HG03342 (cell line): ENCODE measurements at regions not wholly inside any gene's neighbourhood (a gene's known extent, or its start where the extent isn't known, plus 50 kb on each side); places are given as distances from the start of the nearest gene placed in this dataset.
"Not testable (repeated sequence)": the region's sequence is repeated elsewhere in the genome, so short reads cannot be mapped to it uniquely, and the experiment has no call there.

Experiments
- ATAC-seq: cut with Tn5 transposase; IDR thresholded peaks from one replicate; pipeline ENCODE4 v1.9.1; 2021; ENCODE audit warnings: mild to moderate bottlenecking, moderate library complexity; ENCODE audit not compliant: unreplicated experiment

DNA sequence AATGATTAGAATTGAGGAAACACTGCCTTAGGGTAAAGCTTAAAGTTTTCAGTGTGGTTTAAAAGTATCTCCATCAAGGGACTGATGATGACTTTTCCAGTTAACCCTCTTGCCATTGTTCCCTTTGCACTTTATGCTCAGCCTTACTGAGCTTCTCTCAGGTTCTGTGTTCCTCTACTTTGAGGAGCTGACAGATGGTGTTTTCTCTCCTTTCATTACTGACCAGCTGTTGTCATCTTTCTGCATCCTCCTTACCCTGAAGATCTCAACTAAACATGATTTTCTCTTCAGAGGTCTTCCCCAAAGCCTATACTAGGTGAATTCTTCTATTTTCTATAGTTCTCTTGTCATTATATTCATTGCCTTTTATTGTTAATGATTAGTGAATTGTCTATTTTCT lies 475.6 kb upstream of the SYNCRIP start:
- no peak for ATAC-seq

DNA sequence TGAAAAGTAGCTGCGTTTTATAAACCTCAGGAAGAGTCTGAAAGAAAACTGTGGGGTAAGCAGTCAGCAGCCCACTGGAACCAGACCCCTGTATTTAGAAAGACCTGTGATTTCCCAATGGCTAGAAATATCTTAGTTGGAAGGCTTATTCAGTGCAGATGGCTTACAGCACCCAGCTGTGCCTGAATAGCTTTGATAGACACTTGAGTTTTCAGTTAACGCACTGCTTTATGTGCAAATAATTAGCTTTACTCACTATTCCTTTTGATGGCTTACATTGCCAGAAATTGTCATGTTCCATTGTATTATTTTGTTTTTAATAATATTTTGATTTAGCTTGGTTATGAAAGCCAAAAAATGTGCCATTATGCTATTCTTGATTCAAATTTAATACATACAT lies 465.3 kb upstream of the SYNCRIP start:
- no peak for ATAC-seq

DNA sequence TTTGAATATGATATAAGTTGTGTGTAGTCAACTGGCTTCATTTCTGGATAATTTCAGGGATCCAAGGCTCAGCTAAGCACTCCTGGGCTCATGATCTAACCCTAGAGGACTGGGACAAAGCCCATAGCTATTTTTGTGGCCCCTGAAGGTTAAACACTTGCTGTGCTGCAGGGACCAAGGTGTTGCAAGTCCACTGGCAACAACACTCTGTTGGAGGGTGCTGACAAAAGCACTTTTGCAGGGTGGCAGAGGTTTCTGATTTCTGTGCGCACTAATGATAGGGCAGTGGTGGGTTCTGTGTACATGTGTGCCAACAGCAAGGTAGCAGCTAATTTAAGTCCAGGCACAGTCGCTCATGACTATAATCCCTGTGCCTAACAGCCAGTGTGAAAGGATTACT lies 445.3 kb upstream of the SYNCRIP start:
- no peak for ATAC-seq

DNA sequence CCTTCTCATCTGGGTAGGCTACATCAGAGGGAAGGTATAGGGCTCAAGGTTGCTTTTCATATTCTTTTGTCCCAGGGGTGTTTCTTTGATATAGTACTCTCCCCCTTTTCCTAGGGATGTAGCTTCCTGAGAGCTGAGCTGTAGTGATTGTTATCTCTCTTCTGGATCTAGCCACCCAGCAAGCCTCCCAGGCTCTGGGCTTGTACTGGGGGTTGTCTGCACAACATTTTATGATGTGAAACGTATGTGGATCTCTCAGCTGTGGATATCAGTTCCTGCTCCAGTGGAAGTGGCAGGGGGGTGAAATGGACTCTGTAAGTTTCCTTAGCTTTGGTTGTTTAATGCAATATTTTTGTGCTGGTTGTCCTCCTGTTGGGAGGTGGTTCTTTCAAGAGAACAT lies 437.3 kb upstream of the SYNCRIP start:
- no peak for ATAC-seq

DNA sequence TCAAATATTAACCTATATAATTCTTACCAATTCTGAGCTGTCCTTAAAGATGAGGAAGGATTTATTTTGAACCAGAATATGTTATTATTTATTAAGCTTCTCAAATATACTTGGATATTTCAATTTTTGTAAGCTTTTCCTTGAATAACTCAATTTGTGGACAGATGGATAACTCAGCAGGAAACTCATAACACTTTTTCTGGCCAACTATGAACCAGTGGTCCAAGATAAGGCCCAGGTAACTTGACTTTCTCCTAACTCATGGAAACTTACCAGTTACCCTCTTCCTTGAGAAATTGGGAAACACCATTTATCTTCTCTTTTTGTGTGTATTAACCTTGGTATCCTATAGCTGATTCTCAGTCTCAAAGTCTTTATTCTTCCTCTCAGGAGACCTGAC lies 427.5 kb upstream of the SYNCRIP start:
- ATAC-seq, result no peak

DNA sequence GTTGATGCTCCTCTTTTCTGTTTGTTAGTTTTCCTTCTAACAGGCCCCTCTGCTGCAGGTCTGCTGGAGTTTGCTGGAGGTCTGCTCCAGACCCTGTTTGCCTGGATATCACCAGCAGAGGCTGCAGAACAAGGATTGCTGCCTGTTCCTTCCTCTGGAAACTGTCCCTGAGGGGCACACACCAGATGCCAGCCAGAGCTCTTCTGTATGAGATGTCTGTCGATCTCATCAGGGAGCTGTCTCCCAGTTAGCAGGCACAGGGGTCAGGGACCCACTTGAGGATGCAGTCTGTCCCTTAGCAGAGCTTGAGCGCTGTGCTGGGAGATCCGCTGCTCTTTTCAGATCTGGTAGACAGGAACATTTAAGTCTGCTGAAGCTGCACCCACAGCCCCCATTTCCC lies 422.3 kb upstream of the SYNCRIP start:
- not testable (repeated sequence) for ATAC-seq

DNA sequence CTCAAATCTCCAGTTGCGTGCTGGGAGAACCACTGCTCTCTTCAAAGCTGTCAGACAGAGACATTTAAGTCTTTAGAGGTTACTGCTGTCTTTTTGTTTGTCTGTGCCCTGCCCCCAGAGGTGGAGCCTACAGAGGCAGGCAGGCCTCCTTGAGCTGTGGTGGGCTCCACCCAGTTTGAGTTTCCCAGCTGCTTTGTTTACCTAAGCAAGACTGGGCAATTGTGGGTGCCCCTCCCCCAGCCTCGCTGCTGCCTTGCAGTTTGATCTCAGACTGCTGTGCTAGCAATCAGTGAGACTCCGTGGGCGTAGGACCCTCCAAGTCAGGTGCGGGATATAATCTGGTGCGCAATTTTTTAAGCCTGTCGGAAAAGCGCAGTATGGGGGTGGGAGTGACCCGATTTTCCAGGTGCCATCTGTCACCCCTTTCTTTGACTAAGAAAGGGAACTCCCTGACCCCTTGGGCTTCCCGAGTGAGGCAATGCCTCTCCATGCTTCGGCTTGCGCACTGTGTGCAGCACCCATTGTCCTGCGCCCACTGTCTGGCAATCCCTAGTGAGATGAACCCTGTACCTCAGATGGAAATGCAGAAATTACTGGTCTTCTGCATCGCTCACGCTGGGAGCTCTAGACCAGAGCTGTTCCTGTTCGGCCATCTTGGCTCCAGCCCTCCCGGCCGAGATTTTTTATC lies 414.8 kb upstream of the SYNCRIP start:
- not testable (repeated sequence) for ATAC-seq

DNA sequence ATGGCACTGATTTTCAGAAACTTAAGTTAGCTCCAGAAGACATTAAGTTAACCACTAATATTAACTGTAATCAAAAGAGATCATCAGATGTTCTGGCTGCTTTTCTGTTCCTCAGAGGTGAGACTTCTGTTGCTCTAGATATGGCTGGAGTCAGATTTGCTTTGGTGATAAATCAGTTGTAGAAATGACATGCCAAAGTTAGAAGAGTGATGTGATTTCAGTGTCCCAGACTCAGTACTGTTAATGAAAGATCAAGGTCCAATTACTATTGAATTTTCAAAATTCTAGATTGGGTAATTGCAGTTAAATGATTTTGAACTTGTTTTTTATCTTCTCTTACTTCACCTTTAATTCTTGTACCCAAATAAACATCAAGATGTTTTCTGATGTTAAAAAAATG lies 402.4 kb upstream of the SYNCRIP start:
- ATAC-seq, result no peak

DNA sequence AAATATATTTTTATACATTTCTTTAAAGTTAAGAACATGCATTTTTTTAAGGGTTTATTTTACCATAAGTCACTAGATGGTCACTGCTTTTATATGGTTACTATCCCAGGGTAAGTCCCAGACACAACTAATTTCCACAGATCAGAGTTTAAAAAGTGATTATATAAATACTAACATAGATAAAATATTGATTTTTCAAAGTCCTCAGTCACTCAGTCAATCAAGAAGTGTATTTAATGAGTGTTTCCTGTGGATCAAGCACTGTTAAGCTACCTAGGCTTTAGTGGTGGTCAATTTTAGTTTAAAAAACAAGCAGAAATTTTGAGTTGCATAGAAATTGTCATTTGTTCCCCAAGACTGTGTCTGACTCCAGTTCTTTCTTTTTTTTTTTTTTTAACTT lies 399.5 kb upstream of the SYNCRIP start:
- no peak for ATAC-seq

DNA sequence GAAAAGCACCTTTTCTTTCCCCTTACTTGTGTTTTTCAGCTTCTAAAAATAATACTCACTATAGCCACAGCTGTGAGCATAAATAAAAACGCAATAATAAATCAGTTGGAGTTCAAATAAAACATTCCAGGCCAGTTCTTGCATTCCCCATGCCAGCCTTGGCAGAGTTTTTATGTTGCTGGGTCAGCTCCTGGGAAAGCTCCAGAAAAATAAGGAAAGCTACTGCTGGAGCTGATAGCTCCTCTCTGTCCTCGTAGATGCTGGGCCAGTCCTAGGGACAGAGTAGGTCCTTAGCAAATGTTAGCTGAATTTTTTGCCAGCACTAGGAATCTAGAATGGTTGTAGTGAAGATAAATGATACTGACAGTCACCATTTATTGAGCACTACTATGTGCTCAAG lies 389.0 kb upstream of the SYNCRIP start:
- no peak for ATAC-seq

DNA sequence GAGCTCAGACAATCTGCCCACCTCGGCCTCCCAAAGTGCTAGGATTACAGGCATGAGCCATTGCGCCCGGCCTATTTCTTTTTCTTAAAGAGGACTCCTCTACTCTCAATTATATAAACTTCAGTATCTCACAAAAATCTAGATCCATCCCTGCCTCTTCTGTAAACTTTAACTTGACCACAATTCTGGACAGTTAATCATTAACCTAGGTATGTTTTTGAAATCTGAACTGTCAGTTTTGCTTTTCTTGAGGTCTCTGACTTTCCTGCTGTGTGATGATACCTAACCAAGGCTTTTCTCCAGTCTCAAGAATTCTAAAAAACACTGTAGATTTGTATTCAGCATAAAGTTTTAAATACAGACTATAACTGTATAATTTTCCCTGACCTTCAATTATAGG lies 388.2 kb upstream of the SYNCRIP start:
- ATAC-seq, result peak; percentile 49

DNA sequence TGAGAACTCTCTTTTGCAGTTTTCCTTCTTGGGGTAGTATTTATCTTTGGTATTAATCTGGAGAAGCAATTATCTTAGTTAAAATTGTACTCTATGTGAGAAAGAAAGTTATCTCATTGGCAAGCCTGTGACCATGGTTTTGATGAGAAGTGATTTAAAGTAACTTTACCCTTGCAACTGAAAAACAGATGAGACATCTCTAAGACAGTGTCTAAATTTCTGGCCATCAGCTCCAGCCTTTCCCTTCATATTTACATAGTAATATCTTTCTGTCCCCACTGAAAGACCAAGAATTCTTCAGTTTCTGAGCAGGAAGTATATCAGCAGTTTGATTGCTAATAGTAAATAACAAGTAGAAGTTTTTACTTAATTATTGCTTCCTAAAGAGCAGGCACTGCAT lies 386.1 kb upstream of the SYNCRIP start:
- ATAC-seq, result no peak

DNA sequence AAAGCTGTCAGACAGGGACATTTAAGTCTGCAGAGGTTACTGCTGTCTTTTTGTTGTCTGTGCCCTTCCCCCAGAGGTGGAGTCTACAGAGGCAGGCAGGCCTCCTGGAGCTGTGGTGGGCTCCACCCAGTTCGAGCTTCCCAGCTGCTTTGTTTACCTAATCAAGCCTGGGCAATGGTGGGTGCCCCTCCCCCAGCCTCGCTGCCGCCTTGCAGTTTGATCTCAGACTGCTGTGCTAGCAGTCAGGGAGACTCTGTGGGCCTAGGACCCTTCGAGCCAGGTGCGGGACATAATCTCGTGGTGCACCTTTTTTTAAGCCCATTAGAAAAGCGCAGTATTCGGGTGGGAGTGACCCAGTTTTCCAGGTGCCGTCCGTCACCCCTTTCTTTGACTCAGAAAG lies 384.2 kb upstream of the SYNCRIP start:
- not testable (repeated sequence) for ATAC-seq

DNA sequence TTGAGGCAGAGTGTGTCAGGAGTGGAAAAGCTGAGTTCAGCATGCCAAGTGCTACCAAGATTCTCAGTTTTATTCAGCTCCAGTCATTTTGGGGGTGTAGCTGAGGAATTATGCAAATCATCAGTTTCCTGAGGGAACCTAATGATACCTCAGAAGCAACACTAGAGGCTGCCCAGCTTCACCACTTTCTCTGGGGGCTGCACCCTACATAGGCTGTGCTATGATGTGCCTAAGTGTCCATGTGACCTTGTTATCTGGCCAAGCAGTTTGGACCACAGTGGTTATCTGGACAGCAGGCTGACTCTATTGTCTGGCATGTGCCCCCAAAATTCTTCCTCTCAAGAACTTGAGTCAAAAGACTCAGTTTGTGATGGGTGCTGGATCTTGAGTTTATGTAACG lies 374.6 kb upstream of the SYNCRIP start:
- peak; percentile 70 for ATAC-seq

DNA sequence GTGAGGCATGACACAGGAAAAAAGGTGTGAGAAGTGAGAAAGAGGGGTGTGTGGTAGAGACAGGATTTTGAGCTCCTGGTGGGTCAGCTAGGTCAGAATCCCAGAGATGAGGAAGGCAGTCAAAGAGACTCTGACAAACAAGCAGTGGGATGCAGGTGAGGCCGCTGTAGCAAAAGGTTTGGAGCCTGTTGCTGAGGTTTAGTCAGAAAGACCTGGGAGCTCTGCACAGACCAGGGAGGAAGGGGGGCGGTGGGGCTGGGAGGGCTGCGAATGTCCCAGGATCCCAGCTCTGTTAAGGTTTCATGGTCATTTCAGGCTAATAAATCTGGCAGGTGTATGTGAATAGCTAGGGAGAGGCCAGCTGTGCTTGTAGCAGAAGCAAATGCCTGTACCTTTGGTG lies 373.9 kb upstream of the SYNCRIP start:
- ATAC-seq, result no peak

DNA sequence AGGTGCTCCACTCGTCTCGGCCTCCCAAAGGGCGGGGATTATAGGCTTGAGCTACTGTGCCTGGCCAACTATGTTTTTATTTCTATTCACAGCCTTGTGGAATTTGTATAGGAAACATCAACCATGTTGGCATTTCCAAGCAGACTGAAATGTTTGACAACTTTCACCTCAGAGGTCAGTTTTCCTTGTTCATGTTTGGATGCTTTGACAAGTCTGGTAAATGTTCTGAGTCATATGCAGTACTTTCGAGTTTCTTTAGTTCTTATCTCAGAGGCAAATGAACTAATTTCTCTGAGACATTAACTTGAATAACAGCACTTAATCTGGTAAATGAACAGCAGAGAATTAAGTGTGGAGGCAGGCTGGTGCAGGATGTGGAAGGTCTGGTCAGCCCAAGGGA lies 373.4 kb upstream of the SYNCRIP start:
- peak; percentile 36 for ATAC-seq

DNA sequence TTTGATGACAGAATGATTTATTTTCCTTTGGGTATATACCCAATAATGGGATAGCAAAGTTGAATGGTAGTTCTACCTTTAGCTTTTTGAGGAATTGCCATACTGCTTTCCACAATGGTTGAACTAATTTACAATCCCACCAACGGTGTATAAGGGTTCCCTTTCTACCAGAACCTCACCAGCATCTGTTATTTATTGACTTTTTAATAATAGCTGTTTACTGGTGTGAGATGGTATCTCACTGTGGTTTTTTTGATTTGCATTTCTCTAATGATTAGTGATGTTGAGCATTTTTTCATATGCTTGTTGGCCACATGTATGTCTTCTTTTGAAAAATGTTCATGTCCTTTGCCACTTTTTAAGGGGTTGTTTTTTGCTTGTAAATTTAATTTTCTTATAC lies 370.3 kb upstream of the SYNCRIP start:
- not testable (repeated sequence) for ATAC-seq

DNA sequence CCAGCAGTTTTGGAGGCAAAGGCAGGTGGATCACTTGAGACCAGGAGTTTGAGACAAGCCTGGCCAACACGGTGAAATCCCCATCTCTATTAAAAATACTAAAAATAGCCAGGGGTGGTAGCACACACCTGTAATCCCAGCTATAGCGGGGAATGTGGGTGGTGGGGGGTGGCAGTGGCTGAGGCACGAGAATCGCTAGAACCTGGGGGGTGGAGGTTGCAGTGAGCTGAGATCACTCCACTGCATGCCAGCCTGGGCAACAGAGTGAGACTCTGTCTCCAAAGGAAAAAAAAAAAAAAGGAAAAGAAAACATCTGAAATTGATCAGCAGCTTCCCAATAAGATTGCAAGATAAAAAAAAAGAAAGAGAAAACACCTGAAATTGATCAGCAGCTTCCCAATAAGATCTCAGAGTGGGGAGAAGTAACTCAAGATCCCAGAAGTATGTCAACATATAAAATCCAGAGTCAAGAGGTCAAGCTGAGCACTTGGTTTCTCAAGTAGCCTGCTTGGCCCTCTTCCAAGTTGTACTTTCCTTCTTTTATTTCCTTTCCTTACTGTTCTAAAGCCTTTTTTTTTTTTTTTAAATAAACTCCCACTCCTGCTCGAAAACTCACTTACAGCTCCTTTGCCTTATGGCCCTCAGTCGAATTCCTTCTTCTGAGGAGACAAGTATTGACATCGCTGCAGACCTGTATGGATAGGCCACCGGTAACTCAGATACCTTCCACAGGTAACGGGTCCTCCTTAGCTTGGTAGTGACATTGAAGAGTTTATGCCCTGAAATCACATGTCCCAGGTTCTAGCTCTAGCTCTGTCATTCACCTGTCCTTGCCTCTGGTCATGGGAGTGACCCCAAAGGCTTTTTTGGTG lies 368.5 kb upstream of the SYNCRIP start:
- no peak for ATAC-seq

DNA sequence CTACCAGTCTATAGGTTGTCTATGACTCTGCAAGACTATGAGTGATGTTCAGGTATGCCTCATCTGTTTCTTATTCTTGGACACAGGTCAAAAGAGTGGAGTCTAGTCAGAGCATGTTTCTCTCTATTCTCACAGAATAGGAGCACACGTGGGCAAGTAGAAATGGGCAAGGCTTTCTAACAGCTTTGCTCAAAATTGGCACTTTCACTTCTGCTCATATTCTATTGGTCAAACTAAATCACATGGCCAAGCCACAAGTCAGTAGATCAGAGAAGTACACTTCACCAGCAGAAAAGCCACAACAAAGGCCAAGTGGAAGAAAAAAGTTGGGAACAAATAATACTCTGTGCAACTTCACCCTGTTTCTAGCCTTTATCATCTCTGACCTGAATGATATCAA lies 354.5 kb upstream of the SYNCRIP start:
- peak; percentile 70 for ATAC-seq

DNA sequence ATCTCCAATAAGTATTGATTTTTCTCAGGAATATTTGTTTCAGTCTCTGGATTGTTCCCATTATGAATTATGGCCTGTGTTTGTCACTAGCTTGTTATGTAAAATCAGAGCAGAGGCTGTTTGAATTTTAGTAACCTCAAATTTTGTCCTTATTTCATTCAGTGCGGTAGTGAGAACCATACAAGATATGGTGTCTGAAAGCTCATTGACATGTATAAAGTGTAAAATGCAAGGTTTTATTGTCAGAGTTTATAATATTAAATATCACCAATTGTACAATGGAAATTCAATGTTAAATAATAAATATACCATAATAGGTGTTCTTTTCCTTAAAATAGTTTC lies 353.3 kb upstream of the SYNCRIP start:
- ATAC-seq, result no peak

DNA sequence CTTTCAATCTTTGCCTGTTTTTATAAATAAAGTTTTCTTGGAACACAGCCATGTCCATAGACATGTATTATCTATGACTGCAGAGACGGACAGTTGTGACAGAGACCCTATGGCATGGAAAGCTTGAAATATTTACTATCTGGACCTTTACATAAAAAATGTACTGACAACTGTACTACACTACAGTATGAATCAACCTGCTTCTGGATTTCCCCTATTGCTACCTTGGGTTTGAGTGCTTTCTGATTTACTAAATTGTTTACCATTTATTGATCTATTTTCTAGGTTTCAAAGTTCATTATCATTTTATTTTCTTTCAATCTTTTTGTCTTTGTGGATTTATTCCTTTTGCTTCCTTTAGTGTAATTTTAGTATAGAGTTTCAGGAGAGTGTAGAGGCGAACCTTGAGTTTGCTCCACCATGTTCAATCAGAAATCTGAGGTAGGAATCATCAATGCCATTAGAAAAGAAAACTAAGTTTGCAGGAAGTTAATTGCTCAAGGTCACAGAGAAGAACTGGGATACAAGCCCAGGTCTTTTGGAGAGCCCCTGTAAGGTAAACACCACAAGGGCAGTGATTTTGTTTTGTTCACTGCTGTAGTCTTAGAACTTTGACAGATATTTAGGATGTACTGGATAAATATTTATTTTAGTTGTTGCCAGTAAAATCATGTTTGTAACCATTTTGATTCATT lies 352.8 kb upstream of the SYNCRIP start:
- no peak for ATAC-seq

DNA sequence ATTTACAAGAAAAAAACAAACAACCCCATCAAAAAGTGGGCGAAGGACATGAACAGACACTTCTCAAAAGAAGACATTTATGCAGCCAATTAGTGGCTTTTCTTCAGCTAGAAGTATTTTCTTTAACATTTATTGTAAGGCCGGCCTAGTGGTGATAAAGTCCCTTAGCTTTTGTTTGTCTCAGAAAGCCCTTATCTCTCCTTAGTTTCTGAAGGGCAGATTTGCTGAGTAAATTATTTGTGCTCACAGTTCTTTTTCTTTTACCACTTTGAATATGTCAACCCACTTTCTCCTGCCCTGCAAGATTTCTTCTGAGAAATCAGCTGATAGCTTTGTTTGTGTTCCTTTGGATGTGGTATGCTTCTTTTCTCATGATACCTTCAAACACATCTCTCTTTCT lies 344.0 kb upstream of the SYNCRIP start:
- no peak for ATAC-seq
